Stomach (tissue), 8 donors: ENCODE measurements at regions not wholly inside any gene's neighbourhood (a gene's known extent, or its start where the extent isn't known, plus 50 kb on each side); places are given as distances from the start of the nearest gene placed in this dataset.

Source experiments
- DNase-seq, 2 donors: peaks; one replicate each; pipeline versions ENCODE4 v3.0.0 to v3.0.0-alpha.2; 2013 to 2019
- H3K27ac ChIP-seq, 5 donors: fragments of 200-600 bp in 4 of 5; sonication (generic) in 4 of 5; one replicate each; pipeline ENCODE4 v1.5.1; 2013 to 2019; ENCODE audit warnings: mild to moderate bottlenecking in 1 of 5, moderate library complexity in 1 of 5
- H3K27me3 ChIP-seq, 3 donors: fragments of 200-600 bp; sonication (generic); one replicate each; pipeline ENCODE4 v1.5.1; 2017 to 2019; ENCODE audit warnings: mixed run types in 1 of 3
- H3K36me3 ChIP-seq, 4 donors: fragments of 200-600 bp; sonication (generic); 1 replicate in 3 of 4; 2 replicates in 1 of 4; pipeline ENCODE4 v1.5.1; 2016 to 2019
- H3K4me1 ChIP-seq, 4 donors: fragments of 200-600 bp; sonication (generic); one replicate each; pipeline ENCODE4 v1.5.1; 2016 to 2019
- H3K4me3 ChIP-seq, 4 donors: fragments of 200-600 bp; sonication (generic) in 3 of 4; one replicate each; pipeline ENCODE4 v1.5.1; 2016 to 2019; ENCODE audit warnings: mild to moderate bottlenecking in 1 of 4
- H3K9me3 ChIP-seq, 4 donors: fragments of 200-600 bp; sonication (generic); one replicate each; pipeline ENCODE4 v1.5.1; 2016 to 2019
- EP300 ChIP-seq: sonication (generic); formaldehyde crosslinking; IDR thresholded peaks from one replicate; pipeline ENCODE4 v1.6.1; 2017; ENCODE audit warnings: antibody characterized with exemption
- POLR2A ChIP-seq, 4 donors: fragments of 450-650 bp; IDR thresholded peaks; one replicate each; pipeline ENCODE4 v1.6.1; 2016; ENCODE audit warnings: antibody characterized with exemption in 4 of 4, control low read depth in 2 of 4, mild to moderate bottlenecking in 1 of 4, moderate library complexity in 1 of 4
- POLR2AphosphoS5 ChIP-seq, 3 donors: sonication (generic); formaldehyde crosslinking; IDR thresholded peaks; one replicate each; pipeline ENCODE4 v1.6.1; 2016; ENCODE audit warnings: antibody characterized with exemption in 3 of 3
- whole genome bisulfite sequencing, 5 donors: extraction: QIAGEN DNeasy Blood & Tissue Kit in 3 of 5; methylation state at CpG; one replicate each; pipeline versions ENCODE4 v1.1.5 to v1.1.7; 2013 to 2018; 5-methylcytosine and 5-hydroxymethylcytosine counted together
- intact Hi-C: fragments of 100-400 bp; cut with DNase I; formaldehyde crosslinking; loops from one replicate; pipeline ENCODE4 v1.15.1; 2023; ENCODE audit warnings: low total_unique reads
- TF ChIP-seq, protein P1 (sequence below), 7 experiments: fragments of 450-650 bp in 4 of 7; fragments of 200-600 bp in 3 of 7; sonication (generic) in 3 of 7; IDR thresholded peaks; one replicate each; pipeline ENCODE4 v1.5.1; 2016 to 2019; ENCODE audit warnings: antibody characterized with exemption in 7 of 7, control low read depth in 2 of 7, mild to moderate bottlenecking in 1 of 7
- donor health status: healthy with polysubstance abuse.
- donor health status: Bipolar disorder and iron deficiency.
- donor health status: healthy.

DNA sequence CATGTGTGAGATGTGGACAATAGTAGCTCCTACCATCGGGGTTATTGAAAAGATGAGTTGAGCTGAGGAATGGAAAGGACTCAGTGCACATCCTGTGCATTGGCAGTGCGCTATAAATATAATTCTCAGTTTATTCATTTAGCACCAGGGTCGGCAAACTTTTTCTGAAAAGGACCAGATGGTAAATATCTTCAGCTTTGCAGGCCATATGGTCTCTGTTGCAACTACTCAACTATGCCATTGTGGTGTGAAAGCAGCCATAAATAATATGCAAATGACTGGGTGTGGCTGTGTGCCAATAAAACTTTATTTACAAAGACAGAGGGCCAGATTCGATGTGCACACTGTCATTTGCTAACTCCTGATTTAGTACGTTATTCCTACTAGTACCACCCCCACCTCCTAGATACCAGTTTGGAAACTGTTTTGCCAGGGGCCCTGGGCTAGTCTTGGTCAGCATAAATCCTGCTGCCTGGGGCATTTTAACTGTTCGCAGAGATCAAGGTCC lies 422.9 kb upstream of the MKI67 start:
- Histone ChIP-seq H3K36me3 (no peaks in the 10 kb centered on the region), H3K4me1 (no peaks in the 10 kb centered on the region), H3K27me3 (peaks cover 0 to 18% (median 0%) of the 10 kb centered on the region in 3 donors), H3K9me3 (peaks cover 0 to 3% (median 0%) of the 10 kb centered on the region in 4 donors), H3K27ac (no peak overlapping the region), H3K4me3 (no peak overlapping the region)
- intact Hi-C loops: no loop called here
- no peak for DNase-seq
- WGBS, 5 donors: 70 to 81% (median 78%) methylated on average over 5 to 6 of the region's 6 CpGs
- TF ChIP-seq, protein P1, sequence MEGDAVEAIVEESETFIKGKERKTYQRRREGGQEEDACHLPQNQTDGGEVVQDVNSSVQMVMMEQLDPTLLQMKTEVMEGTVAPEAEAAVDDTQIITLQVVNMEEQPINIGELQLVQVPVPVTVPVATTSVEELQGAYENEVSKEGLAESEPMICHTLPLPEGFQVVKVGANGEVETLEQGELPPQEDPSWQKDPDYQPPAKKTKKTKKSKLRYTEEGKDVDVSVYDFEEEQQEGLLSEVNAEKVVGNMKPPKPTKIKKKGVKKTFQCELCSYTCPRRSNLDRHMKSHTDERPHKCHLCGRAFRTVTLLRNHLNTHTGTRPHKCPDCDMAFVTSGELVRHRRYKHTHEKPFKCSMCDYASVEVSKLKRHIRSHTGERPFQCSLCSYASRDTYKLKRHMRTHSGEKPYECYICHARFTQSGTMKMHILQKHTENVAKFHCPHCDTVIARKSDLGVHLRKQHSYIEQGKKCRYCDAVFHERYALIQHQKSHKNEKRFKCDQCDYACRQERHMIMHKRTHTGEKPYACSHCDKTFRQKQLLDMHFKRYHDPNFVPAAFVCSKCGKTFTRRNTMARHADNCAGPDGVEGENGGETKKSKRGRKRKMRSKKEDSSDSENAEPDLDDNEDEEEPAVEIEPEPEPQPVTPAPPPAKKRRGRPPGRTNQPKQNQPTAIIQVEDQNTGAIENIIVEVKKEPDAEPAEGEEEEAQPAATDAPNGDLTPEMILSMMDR (IDR thresholded peaks at IDR 0.05): no peak
- TF ChIP-seq POLR2AphosphoS5 (IDR thresholded peaks at IDR 0.05): no peak
- TF ChIP-seq EP300: no peak
- TF ChIP-seq POLR2A (IDR thresholded peaks at IDR 0.05): no peak

DNA sequence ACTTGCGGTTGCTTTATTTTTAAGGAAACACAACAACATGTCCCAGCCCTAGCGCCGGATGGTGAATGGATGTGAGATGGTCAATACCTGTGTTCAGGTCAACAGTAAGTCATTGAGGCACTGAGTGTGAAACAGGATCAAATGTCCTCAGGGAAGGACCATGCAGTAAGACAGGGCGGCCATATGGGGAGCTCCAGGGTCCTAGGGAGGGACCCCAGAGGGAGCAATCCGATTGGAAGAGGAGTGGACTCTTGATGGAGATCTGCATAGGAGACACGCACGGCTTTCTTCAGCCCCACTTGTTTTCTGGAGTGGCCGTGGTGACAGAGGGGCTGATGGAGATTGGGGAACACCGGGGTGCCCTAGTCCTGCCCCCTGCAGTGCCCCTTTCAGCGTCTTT lies 423.8 kb upstream of the MKI67 start:
- intact Hi-C loops: no loop called here
- peaks cover 0 to 3% (median 0%) of the 10 kb centered on the region in 4 donors for H3K9me3 ChIP-seq
- WGBS, 5 donors: 82 to 86% (median 84%) methylated on average over 10 of the region's 10 CpGs

DNA sequence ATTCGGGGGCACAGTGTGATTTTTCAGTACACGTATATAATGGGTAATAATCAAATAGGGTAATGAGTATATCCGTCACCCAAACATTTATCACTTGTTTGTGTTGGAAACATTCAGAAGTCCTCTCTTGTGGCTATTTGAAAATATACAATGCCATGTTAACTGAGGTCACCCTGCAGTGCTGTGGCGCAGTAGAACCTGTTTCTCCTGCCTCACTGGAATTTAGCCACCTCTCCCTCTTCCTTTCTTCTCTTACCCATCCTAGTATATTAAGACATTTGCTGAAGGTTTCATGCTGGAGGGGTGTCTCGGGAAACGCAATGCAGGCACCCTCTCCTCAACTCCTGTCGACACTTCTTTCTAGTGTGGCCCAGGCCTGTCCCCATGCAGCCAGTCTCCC lies 425.3 kb upstream of the MKI67 start:
- H3K4me1 ChIP-seq: no peaks in the 10 kb centered on the region
- intact Hi-C loops: no loop called here
- no peak for TF ChIP-seq POLR2AphosphoS5 (IDR thresholded peaks at IDR 0.05)
- TF ChIP-seq, protein P1 (IDR thresholded peaks at IDR 0.05): no peak
- no peak for TF ChIP-seq EP300
- TF ChIP-seq POLR2A (IDR thresholded peaks at IDR 0.05): no peak
- H3K27ac ChIP-seq: no peak overlapping the region
- H3K4me3 ChIP-seq: no peak overlapping the region
- peaks cover 0 to 3% (median 0%) of the 10 kb centered on the region in 4 donors for H3K9me3 ChIP-seq
- no peaks in the 10 kb centered on the region for H3K36me3 ChIP-seq
- peaks cover 0 to 11% (median 0%) of the 10 kb centered on the region in 3 donors for H3K27me3 ChIP-seq
- WGBS, 5 donors: 65 to 85% (median 69%) methylated on average over 7 of the region's 7 CpGs
- DNase-seq: no peak

More for the DNA sequence above, 423.8 kb upstream of the MKI67 start:
- TF ChIP-seq, protein P1 (IDR thresholded peaks at IDR 0.05): no peak
- no peak for TF ChIP-seq POLR2A (IDR thresholded peaks at IDR 0.05)
- TF ChIP-seq POLR2AphosphoS5 (IDR thresholded peaks at IDR 0.05): no peak
- no peak for TF ChIP-seq EP300
- no peak for DNase-seq
- H3K4me1 ChIP-seq: no peaks in the 10 kb centered on the region
- H3K27me3 ChIP-seq: peaks cover 0 to 9% (median 0%) of the 10 kb centered on the region in 3 donors
- H3K4me3 ChIP-seq: no peak overlapping the region
- no peak overlapping the region for H3K27ac ChIP-seq
- no peaks in the 10 kb centered on the region for H3K36me3 ChIP-seq

DNA sequence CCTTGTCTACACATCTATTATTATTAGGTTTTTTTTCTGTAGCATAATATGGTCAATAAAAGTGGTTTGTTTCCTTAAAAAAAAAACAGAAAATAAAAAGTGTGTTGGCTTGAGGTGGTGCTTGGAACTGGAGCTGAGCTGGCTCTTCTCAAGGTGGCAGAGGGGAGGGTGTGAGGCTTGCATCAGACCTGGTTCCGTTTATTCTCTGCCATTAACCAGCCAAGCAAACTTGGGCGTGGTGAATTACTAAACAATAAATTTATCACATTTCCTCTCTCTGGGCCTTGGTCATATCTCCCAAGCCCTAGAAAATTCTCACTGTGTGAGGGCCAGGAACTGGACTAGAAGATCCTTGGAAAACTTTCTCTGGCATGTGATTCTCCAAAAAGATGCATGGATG lies 427.5 kb upstream of the MKI67 start:
- Histone ChIP-seq H3K9me3 (peaks cover 0 to 3% (median 0%) of the 10 kb centered on the region in 4 donors), H3K36me3 (no peaks in the 10 kb centered on the region), H3K4me3 (no peak overlapping the region), H3K27me3 (peaks cover 0 to 8% (median 0%) of the 10 kb centered on the region in 3 donors), H3K27ac (peak overlapping the region in 1 of 5 donors; percentile 30), H3K4me1 (no peaks in the 10 kb centered on the region)
- intact Hi-C loops: no loop called here
- 20 to 48% (median 39%) methylated on average over 2 of the region's 2 CpGs for WGBS, 5 donors
- DNase-seq: peak in 1 of 2 donors; percentile 32
- no peak for TF ChIP-seq EP300
